IPS DF 6.9 (cell line): ENCODE measurements at regions not wholly inside any gene's neighbourhood (a gene's known extent, or its start where the extent isn't known, plus 50 kb on each side); places are given as distances from the start of the nearest gene placed in this dataset.
A peak's percentile ranks its signal among the peaks of the same experiment; 100 is the strongest.
"Not testable (repeated sequence)": the region's sequence is repeated elsewhere in the genome, so short reads cannot be mapped to it uniquely, and the experiment has no call there.

ENCODE experiments used
- DNase-seq: peaks from one replicate; pipeline ENCODE4 v3.0.0-alpha.2; 2013; ENCODE audit warnings: low read depth, low spot score
- H3K27ac ChIP-seq: one replicate; pipeline ENCODE4 v1.5.1; 2013; ENCODE audit warnings: low read length, control low read depth
- H3K27me3 ChIP-seq: 2 replicates; pipeline ENCODE4 v1.6.1; 2013; ENCODE audit warnings: mild to moderate bottlenecking, low read length; ENCODE audit not compliant: control insufficient read depth, insufficient read depth
- H3K36me3 ChIP-seq: 2 replicates; pipeline ENCODE4 v1.6.1; 2013; ENCODE audit warnings: low read length; ENCODE audit not compliant: control insufficient read depth, insufficient read depth
- H3K4me1 ChIP-seq: 2 replicates; pipeline ENCODE4 v1.6.1; 2013; ENCODE audit warnings: low read length; ENCODE audit not compliant: control insufficient read depth, insufficient read depth
- H3K4me3 ChIP-seq: 2 replicates; pipeline ENCODE4 v1.5.1; 2013; ENCODE audit warnings: mild to moderate bottlenecking, low read length
- H3K9me3 ChIP-seq: 2 replicates; pipeline ENCODE4 v1.6.1; 2013; ENCODE audit warnings: low read length, inconsistent platforms; ENCODE audit not compliant: control insufficient read depth, insufficient read depth
- WGBS: extraction: QIAGEN DNeasy Blood & Tissue Kit; methylation state at CpG from one replicate; pipeline ENCODE4 v1.1.7; 2013; ENCODE audit warnings: mixed read lengths, missing lambda C conversion rate; ENCODE audit not compliant: insufficient read length, insufficient coverage; 5-methylcytosine and 5-hydroxymethylcytosine counted together

DNA sequence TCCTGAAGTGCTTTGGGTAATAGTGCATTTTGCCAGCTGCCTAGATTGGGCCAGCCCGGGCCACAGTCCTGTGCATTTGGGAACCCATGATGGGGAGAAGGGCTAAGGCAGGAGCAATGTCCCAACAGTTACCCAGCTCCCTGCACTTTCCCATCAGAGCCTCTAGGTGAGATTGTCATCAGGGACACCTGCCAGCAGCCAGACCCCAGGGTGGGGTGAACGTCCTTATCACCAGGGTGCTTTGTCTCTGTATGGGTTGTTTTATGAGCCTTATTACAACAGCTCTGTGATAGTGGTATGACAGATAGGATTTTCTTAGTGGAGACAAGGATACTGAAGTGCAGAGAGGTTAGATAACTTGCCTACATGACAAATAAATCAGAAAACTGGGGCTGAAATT lies 365.7 kb downstream of the OSTF1 start:
- H3K27ac ChIP-seq = no peak overlapping the region
- H3K4me3 ChIP-seq = no peak overlapping the region
- WGBS = no CpG with 5 or more reads among the region's 2 CpGs
- H3K4me1 ChIP-seq = no peaks in the 10 kb centered on the region
- no peaks in the 10 kb centered on the region for H3K36me3 ChIP-seq
- no peaks in the 10 kb centered on the region for H3K9me3 ChIP-seq
- no peak for DNase-seq
- H3K27me3 ChIP-seq = no peaks in the 10 kb centered on the region

DNA sequence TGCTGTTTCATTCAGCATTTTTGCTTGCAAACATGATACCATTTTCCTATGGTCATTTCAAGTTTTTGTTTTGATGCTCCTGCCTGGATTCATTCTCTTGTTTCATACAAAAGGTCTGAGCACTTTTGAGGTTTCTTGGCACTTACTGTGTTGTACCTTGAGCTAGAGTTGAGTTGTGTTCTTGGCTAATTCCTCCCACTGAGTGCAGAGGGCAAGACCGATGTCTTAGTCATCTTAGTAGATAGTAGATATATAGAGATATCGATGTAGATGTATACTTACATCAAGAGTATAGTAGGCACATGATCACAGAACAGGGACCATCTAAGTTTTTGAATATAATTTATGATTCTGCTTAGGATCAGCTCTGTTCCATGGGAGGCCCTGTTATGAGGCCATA lies 366.6 kb downstream of the OSTF1 start:
- no peaks in the 10 kb centered on the region for H3K9me3 ChIP-seq
- H3K27ac ChIP-seq = no peak overlapping the region
- H3K36me3 ChIP-seq = no peaks in the 10 kb centered on the region
- H3K27me3 ChIP-seq = no peaks in the 10 kb centered on the region
- no CpG with 5 or more reads among the region's 2 CpGs for WGBS
- no peak overlapping the region for H3K4me3 ChIP-seq
- no peaks in the 10 kb centered on the region for H3K4me1 ChIP-seq
- no peak for DNase-seq

DNA sequence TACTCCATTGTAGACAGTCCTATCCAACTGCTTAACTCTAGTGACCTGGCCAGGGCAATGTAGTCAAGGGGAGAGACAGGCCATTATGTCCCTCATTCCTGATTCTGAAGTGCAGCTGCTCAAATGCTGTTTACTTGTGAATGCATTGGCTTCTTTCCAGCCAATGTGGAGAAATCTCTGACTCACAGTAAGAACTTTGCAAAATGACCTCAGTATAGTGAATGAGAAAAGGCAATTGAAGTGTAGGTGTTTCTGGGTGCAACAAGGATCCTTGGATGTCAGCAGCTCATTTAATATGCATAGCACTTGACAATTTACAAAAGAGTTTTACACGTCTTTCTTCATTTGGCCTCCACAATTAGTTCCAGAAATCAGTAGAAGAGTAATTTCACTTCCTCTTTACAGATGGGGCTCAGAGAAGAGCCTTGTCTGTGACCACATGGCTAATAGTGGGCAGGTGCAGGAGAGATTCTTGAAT lies 367.2 kb downstream of the OSTF1 start:
- Histone ChIP-seq H3K4me3 (no peak overlapping the region), H3K27me3 (no peaks in the 10 kb centered on the region), H3K9me3 (no peaks in the 10 kb centered on the region), H3K36me3 (no peaks in the 10 kb centered on the region), H3K27ac (no peak overlapping the region), H3K4me1 (no peaks in the 10 kb centered on the region)
- no peak for DNase-seq
- WGBS = no CpG with 5 or more reads among the region's 1 CpG

DNA sequence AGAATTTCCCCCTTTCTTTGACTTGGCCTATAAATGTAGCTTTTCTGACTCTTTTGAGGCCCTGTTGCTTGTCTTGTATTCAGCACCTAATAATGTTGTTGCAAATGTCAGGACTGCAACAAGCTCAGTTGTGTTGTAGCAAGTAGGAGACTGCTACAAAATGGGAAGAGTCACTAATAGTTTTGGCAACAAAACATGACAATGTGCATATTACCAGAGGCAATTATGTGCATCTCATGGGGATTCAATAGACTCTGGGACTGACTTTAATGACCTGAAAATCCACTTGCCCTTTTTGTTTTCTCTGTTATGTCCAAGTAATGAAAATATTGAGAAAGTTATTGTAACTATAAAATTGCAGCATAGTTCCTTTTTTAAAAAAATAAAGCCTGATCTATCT lies 368.4 kb downstream of the OSTF1 start:
- Histone ChIP-seq H3K36me3 (no peaks in the 10 kb centered on the region), H3K4me1 (no peaks in the 10 kb centered on the region), H3K9me3 (no peaks in the 10 kb centered on the region), H3K27me3 (no peaks in the 10 kb centered on the region), H3K27ac (no peak overlapping the region), H3K4me3 (no peak overlapping the region)
- DNase-seq = no peak

DNA sequence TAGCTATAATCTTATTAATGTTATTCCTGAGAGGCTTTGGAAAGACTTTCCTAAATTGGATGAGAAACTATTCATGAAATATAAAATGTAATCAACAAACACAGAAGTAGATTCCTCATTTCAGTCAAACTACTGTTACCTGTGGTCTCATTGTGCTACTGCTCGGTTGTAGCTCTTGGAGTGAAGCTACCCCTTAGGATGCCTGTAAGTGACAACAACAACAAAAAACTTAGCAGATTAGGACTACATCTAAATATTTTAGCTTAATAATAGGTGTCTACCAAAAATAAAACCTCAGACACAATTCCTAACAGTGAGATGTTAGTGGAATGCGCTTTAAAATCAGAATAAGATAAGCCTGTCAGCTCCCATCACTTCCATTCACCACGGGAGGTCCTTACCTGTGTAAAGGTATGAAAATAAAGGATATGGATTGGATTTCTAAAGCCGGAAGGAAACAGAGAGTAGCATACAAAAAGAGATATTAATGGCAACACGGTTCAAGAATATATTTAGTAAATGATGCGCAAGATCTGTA lies 369.2 kb downstream of the OSTF1 start:
- no peaks in the 10 kb centered on the region for H3K27me3 ChIP-seq
- H3K36me3 ChIP-seq = no peaks in the 10 kb centered on the region
- no peak overlapping the region for H3K27ac ChIP-seq
- no peak overlapping the region for H3K4me3 ChIP-seq
- peak; percentile 45 for DNase-seq
- no peaks in the 10 kb centered on the region for H3K9me3 ChIP-seq
- no CpG with 5 or more reads among the region's 6 CpGs for WGBS
- no peaks in the 10 kb centered on the region for H3K4me1 ChIP-seq

DNA sequence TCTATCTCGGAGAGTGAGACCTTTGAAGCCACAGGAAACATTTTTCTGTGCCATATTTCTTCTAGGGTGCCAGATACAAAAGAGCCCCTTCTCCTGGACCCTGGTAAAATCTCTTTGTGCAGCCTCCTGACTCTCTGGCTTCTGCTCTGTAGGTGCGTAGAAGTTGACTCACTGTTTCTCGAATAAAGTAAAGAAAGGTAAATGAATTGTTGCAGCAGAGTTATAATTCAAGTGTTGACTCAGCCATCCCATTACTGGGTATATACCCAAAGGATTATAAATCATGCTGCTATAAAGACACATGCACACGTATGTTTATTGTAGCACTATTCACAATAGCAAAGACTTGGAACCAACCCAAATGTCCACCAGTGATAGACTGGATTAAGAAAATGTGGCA lies 371.0 kb downstream of the OSTF1 start:
- not testable (repeated sequence) for H3K27me3 ChIP-seq, H3K4me1 ChIP-seq, H3K9me3 ChIP-seq, H3K4me3 ChIP-seq, DNase-seq, H3K36me3 ChIP-seq, H3K27ac ChIP-seq
- WGBS = no CpG with 5 or more reads among the region's 4 CpGs

DNA sequence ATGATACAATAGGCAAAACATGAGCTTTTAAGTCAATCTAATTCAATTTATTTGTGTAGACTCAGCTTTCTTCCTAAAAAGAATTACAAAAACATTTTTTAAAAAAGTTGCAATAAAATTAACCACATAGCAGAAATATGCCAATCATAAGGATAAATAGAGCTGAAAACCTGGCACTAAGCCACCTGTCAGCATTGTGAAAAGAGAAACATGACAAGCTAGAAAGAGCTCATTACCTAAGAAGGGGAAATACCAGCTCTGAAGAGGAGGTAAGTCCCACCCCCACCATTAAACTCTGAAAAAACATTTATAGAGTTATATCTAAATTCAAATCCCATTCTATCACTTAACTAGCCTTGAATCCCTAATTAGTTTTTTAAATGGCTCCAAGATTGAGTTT lies 372.9 kb downstream of the OSTF1 start:
- H3K9me3 ChIP-seq = no peaks in the 10 kb centered on the region
- no peak for DNase-seq
- no peak overlapping the region for H3K4me3 ChIP-seq
- H3K27ac ChIP-seq = no peak overlapping the region
- no peaks in the 10 kb centered on the region for H3K27me3 ChIP-seq
- no peaks in the 10 kb centered on the region for H3K4me1 ChIP-seq
- no peaks in the 10 kb centered on the region for H3K36me3 ChIP-seq

DNA sequence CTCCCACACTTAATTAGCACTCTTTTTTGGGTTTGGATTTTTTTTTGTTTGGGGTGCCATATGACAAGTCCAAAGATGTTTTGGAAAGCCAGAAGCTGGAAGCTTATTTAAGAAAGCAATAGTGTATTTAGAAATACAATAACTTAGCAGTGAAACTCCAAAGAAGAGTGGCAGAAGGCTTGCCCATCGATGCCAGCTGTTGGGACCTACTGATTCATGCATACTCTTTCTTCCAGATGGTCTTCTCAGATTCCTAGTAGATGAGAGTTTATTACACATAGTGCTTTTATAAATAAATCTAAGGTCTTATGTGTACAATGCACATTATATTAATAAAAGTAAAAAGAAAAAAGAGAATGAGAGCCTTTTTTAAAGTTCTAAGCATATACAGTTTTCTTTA lies 374.6 kb downstream of the OSTF1 start:
- DNase-seq = no peak
- H3K9me3 ChIP-seq = no peaks in the 10 kb centered on the region
- WGBS = no CpG with 5 or more reads among the region's 1 CpG
- no peaks in the 10 kb centered on the region for H3K36me3 ChIP-seq
- H3K4me1 ChIP-seq = no peaks in the 10 kb centered on the region
- H3K27me3 ChIP-seq = no peaks in the 10 kb centered on the region
- H3K27ac ChIP-seq = no peak overlapping the region
- no peak overlapping the region for H3K4me3 ChIP-seq

DNA sequence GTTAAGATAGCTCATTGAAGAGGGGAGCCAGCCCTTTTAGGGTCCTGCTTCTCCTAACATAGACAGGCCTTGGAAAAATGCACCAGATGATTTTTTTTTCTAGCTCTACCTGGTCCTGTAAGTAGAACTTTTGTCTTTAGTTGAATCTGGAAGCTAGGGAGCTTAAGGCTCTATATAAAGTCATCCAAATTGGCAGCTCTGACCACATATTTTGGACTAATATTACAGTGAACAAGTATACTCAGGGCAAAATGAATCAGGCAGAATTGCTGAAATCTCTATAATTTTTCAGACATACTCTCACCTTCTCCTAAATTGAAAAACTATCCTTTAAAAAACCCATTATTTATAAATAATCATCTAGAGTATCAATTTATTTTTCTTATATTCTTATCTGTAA lies 375.6 kb downstream of the OSTF1 start:
- H3K27ac ChIP-seq = no peak overlapping the region
- no peaks in the 10 kb centered on the region for H3K9me3 ChIP-seq
- no peaks in the 10 kb centered on the region for H3K4me1 ChIP-seq
- no peak overlapping the region for H3K4me3 ChIP-seq
- no peak for DNase-seq
- no peaks in the 10 kb centered on the region for H3K27me3 ChIP-seq
- H3K36me3 ChIP-seq = no peaks in the 10 kb centered on the region

DNA sequence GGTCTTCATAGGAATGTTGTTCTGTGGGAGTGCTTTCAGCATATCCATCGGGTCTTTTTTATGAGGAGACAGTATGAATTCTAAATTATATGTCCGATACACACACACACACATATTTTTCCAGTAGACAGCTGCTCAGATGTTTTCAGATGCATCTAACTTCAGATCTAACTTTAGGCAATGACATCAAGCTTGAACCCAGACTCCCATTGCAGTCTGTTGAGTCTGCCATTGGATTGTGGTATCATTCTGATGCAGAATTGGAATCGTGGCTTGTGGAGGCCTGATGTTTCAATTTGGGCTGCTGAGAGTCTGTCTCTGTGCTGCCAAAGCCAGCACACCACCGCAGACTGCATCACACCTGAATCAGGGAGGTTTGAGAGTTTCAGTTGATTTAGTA lies 376.4 kb downstream of the OSTF1 start:
- Histone ChIP-seq H3K4me3 (no peak overlapping the region), H3K36me3 (no peaks in the 10 kb centered on the region), H3K4me1 (no peaks in the 10 kb centered on the region), H3K9me3 (no peaks in the 10 kb centered on the region), H3K27ac (no peak overlapping the region), H3K27me3 (no peaks in the 10 kb centered on the region)
- no CpG with 5 or more reads among the region's 4 CpGs for WGBS
- no peak for DNase-seq

DNA sequence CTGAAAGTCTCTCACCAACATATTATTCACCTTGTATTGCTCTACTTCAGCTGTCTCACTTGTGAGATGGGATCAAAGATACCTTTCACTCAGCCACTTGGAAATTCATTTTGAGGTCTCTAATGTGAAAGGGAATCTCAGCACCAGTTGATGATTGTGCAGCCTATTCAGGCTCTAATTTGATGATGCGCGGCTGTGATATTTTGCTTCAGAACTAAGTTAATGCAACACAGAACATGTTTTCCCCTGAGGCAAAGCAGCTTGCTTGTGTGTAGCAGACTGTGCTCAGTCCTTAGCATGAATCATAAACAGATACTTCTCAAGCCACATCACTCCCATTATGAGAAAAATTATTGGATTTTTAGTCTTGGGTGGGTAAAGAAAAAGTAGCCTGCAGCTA lies 378.8 kb downstream of the OSTF1 start:
- H3K4me3 ChIP-seq = no peak overlapping the region
- peaks cover 2% of the 10 kb centered on the region for H3K4me1 ChIP-seq
- no peaks in the 10 kb centered on the region for H3K9me3 ChIP-seq
- no peak overlapping the region for H3K27ac ChIP-seq
- WGBS = no CpG with 5 or more reads among the region's 2 CpGs
- DNase-seq = no peak
- no peaks in the 10 kb centered on the region for H3K36me3 ChIP-seq
- H3K27me3 ChIP-seq = no peaks in the 10 kb centered on the region
